Posterior vena cava (tissue), 2 donors: ENCODE measurements at regions not wholly inside any gene's neighbourhood (a gene's known extent, or its start where the extent isn't known, plus 50 kb on each side); places are given as distances from the start of the nearest gene placed in this dataset.

Experiments
- DNase-seq: peaks from one replicate; pipeline ENCODE4 v3.0.0-alpha.2; 2020; ENCODE audit warnings: low spot score
- intact Hi-C, 2 donors: fragments of 100-400 bp; cut with DNase I; formaldehyde crosslinking; loops; one replicate each; pipeline versions ENCODE4 v1.14.1 to v1.14.2; 2022 to 2023
- donor health status: DM: yes; HTN: yes; CAD: no.
- donor health status: DM: yes; HTN: yes; CAD: no.

DNA sequence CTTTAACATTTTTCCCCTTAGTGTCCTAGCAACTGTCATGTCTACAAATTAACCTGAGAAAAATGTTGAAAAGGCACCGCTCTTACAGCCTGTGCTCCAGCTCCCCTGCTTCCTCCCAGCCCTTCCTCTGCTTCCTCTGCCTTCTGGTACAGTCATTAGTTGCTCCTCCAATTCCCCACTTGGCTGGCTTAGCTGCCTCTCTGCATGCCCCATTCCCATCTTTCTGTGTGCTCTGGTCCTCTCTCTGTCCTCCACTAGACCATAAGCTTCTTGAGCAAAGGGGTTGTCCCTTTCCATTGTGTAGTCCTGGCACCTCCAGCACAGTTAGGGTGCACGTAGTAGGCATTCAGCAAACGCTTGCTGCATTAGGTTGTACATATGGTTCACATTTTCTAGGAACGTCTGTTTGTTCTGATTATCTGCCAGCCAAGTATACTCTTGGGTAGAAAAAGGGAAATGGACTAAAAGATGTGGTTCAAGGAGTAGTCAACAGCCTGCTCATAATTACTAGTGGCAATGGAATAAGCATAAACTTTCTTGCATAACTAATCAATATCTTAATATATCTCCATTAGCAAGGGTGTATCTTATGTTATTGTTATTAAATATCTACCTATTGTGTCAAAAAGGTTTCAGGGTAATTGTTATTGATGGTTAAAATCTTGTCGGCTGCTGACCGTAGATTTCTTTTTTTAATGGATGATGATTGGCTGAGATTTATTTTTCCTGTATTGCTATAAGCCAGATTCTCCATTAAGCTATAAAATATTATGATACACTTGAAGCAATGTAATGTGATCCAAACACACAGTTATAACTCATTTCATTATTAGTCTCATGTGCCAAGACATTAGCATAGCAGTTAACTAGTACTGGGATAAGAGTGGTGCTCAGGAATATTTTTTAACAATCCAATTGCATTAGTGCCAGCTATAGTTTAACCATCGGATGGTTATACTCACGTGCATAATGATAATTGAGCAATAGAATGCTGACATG, 340.1 kb downstream of the SLC4A3 start:
- no peak for DNase-seq
- intact Hi-C loops, result no loop called here

DNA sequence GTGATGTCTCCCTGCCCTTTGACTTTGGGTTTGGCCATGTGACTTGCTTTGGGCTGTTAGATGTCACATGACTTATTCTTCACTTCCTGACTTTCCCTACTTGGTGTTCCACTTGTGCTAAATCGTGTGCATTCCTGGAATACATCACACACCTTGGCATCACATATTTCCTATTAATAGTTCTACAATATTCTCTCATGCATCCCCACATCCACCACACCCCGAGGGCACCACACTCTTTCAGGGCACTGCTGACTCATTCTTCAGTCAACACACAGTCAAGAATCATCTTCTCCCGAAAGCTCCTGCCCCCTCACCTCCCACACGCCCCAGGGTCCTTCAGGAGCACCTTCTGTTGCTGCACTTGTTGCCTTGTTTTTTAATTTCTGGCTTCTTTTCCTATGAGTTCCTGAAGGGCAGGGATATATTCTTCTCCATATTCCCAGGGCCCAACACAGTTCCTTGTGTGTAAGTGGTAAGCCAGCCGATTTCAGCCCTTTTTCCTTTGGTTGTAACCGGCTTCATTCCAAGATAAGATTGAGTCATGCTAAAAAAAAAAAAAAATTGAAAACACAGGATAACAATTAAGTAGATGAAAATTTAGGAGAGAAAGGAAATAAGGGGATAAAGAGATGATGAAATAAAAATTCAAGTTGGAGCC, 341.4 kb downstream of the SLC4A3 start:
- intact Hi-C loops, result no loop called here
- DNase-seq, result no peak

GRCh38 chr2:219969508-219969907, 342.1 kb downstream of the SLC4A3 start:
- intact Hi-C loops, result no loop called here
- DNase-seq, result no peak

DNA sequence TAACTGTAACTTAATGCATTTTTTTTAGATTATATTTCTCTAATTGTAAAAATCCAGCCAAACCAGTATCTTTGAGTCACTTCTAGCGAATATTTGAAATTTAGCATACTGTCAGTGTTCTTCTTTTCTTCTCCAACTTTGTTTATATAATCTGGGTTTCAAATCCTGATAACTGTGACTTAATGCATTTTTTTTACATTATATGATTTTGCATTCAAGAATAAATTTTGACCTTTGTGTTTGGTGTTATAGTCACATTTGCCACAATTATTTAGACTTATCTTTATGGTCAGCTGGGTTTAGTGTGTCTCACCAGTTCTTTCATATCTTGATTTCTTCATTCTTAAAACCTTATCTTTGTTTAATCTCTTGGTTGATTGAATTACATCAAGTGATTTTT, 345.7 kb downstream of the SLC4A3 start:
- no peak for DNase-seq
- intact Hi-C loops, result no loop called here

DNA sequence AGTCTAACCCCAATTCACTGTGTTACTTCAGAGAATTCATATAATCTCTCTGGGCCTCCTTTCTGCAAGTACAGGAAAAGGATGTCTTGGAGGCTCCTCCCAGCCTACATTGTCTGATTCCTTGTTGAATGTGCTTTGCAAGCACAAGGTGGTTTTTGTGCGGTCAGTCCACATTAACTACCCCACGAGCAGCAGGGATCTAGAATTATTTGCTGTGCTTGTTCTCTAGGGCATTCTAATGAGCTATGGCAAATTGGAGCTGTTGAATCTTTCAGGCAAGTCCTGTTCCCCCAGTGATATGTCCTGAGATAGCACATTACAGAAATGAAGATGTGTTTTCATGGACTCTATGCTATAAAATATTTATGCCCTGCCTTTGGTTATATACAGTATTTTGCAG, 349.4 kb downstream of the SLC4A3 start:
- intact Hi-C loops, result loop anchor here in 1 of 2 donors (1.0 kb wide), 1 partner anchor 11 kb away; no protein-coding TSS in a partner anchor
- no peak for DNase-seq

DNA sequence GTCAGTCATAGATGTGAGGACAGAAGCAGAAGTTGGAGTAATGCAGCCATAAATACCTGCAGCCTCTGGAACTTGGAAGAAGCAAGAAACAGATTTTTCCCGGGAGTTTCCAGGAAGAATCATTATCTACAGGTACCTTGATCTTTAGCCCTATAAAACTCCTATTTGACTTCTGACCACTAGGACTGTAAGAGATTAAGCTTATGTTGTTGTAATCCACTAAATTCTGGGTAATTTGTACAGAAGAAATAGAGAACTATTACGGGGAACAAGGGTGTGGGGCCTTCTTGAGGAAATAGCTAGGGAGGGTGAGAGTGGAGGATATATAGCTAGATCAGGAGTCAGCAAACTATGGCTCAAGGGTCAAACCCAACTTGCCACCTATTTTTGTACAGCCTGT, 353.2 kb downstream of the SLC4A3 start:
- DNase-seq, result no peak
- intact Hi-C loops, result no loop called here

GRCh38 chr2:219983836-219984235, 356.4 kb downstream of the SLC4A3 start:
- intact Hi-C loops, result no loop called here
- DNase-seq, result no peak

- no peak for DNase-seq
- intact Hi-C loops, result no loop called here
Measured at GRCh38 chr2:219985017-219985416, 357.6 kb downstream of the SLC4A3 start.

GRCh38 chr2:219987830-219988229, 360.4 kb downstream of the SLC4A3 start:
- DNase-seq, result no peak
- intact Hi-C loops, result no loop called here

GRCh38 chr2:219989744-219990143, 362.3 kb downstream of the SLC4A3 start:
- intact Hi-C loops, result no loop called here

GRCh38 chr2:219991116-219991515, 363.7 kb downstream of the SLC4A3 start:
- DNase-seq, result no peak
- intact Hi-C loops, result no loop called here

More at GRCh38 chr2:219989744-219990143, 362.3 kb downstream of the SLC4A3 start:
- DNase-seq, result no peak

GRCh38 chr2:219995399-219995798, 368.0 kb downstream of the SLC4A3 start:
- intact Hi-C loops, result no loop called here
- no peak for DNase-seq

DNA sequence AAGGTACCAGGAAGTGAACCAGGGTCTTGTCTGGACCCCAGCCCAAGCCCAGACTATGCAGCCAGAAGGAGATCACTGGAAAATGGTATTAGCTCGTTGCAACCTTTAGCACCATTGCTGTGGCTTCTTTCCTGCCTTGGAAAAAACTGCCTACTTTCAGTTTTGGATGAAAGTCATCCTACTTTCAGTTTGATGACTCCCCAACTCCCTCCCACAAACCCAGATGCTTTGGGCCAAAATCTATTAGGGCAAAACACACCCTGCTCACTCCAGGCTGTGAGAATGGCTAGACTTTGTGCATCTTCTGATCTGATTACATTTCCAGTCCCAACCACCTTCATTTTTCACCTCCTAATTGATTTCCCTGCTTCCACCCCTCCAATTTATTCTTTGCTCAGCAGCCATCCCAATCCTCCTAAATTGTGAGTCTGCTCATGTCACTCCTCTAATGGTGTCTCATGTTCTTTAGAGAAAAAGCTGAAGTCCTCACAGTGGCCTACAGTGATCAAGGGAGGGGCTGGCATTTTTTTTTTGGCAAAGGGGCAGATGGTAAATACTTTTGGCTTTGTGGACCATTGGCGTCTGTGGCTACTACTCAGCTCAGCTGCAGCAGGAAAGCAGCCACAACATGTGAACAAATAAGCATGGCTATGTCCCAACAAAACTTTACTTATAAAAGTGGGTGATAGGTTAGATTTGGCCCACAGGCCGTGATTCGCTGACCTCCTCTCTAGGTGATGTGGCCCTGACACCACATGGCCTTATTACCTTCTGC, 368.7 kb downstream of the SLC4A3 start:
- no peak for DNase-seq
- intact Hi-C loops, result no loop called here

GRCh38 chr2:219997341-219997851, 370.0 kb downstream of the SLC4A3 start:
- intact Hi-C loops, result no loop called here

GRCh38 chr2:219998107-219998506, 370.7 kb downstream of the SLC4A3 start:
- DNase-seq, result no peak
- intact Hi-C loops, result no loop called here

More at GRCh38 chr2:219997341-219997851, 370.0 kb downstream of the SLC4A3 start:
- DNase-seq, result no peak

GRCh38 chr2:219998714-219999227, 371.3 kb downstream of the SLC4A3 start:
- intact Hi-C loops, result no loop called here
- DNase-seq, result no peak

- DNase-seq, result no peak
- intact Hi-C loops, result no loop called here
Measured at GRCh38 chr2:220000080-220000479, 372.6 kb downstream of the SLC4A3 start.

GRCh38 chr2:220000586-220000985, 373.2 kb downstream of the SLC4A3 start:
- intact Hi-C loops, result no loop called here
- no peak for DNase-seq

- no peak for DNase-seq
- intact Hi-C loops, result no loop called here
Measured at GRCh38 chr2:220001751-220002150, 374.3 kb downstream of the SLC4A3 start.
